DMS114 treated with DMSO at 0.1 percent for 48 hours (cell line): ENCODE measurements at regions not wholly inside any gene's neighbourhood (a gene's known extent, or its start where the extent isn't known, plus 50 kb on each side); places are given as distances from the start of the nearest gene placed in this dataset.
"Not testable (repeated sequence)": the region's sequence is repeated elsewhere in the genome, so short reads cannot be mapped to it uniquely, and the experiment has no call there.

ENCODE experiments used
- DNase-seq: peaks from one replicate; lab custom pipeline; 2025; ENCODE audit not compliant: unreplicated experiment; lab: John Stamatoyannopoulos, UW

DNA sequence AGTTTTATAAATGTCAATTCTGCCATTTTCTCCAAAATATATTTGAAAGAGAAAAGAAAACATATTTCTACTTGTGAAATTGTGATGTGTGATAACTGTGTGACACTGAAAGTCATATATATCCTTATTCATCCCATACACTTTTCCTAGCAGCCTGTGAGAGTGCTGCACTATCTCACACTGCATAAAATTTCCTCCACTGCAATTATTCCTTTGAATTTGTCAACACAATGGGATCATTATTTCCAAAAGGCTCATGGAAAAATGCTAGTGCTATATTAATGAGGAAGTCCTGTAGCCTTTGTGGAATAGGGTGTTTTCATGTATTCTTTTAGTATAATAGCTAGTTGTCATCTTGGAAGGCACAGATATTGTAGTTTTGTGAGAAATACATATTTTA lies 504.1 kb downstream of the RPL10L start:
- DNase-seq: no peak

- no peak for DNase-seq
These were observed 504.6 kb downstream of the RPL10L start for GRCh38 chr14:46147024-46147423.

- DNase-seq: no peak
These were observed 511.1 kb downstream of the RPL10L start for GRCh38 chr14:46140445-46140844.

DNA sequence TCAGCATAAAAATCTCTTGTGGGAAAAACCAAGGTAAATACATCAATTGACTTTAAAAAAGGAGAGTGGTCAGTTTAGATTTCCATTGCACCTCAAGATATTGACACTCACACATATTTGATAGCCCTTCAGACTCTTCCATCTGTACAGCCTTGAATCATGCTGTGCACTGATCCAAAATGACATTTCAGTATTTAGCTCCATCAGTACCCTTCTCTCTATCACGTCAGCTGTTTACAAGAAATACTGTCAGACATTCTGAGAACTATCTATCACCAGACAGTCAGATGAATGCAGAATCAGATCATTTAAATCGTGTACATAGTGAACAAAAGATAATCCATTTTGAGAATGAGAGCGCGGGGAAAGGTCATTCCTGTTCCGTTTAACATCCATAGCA lies 511.9 kb downstream of the RPL10L start:
- DNase-seq: no peak

GRCh38 chr14:46137786-46138185 lies 513.8 kb downstream of the RPL10L start:
- no peak for DNase-seq

GRCh38 chr14:46136456-46136855 lies 515.1 kb downstream of the RPL10L start:
- DNase-seq: no peak

DNA sequence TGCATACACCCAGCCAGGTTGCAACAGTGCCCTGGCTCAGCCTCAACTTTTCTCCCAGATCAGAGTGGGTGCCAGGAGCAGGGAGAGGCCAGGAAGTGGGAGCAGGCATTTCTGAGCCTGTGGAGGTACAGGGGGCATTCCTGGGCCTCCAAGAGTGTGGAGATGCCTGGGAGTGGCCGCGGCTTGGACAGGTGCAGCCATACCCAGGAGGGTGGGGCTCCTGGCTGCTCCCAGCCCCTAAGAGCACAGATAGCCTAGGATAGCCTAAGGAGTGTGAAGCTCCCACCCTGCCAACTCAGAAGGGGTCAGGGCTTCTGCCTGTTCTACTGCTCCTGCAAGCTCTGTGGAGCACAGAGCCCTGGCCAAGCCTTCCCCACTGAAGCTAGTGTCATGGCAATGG lies 543.4 kb downstream of the RPL10L start:
- no peak for DNase-seq

GRCh38 chr14:46100901-46101300 lies 550.7 kb downstream of the RPL10L start:
- DNase-seq: not testable (repeated sequence)

GRCh38 chr14:46091819-46092218 lies 559.8 kb downstream of the RPL10L start:
- no peak for DNase-seq

- DNase-seq: no peak
These were observed 564.0 kb downstream of the RPL10L start for GRCh38 chr14:46087604-46088003.

- no peak for DNase-seq
These were observed 577.5 kb downstream of the RPL10L start for GRCh38 chr14:46074061-46074460.

GRCh38 chr14:46063872-46064271 lies 587.7 kb downstream of the RPL10L start:
- DNase-seq: no peak

DNA sequence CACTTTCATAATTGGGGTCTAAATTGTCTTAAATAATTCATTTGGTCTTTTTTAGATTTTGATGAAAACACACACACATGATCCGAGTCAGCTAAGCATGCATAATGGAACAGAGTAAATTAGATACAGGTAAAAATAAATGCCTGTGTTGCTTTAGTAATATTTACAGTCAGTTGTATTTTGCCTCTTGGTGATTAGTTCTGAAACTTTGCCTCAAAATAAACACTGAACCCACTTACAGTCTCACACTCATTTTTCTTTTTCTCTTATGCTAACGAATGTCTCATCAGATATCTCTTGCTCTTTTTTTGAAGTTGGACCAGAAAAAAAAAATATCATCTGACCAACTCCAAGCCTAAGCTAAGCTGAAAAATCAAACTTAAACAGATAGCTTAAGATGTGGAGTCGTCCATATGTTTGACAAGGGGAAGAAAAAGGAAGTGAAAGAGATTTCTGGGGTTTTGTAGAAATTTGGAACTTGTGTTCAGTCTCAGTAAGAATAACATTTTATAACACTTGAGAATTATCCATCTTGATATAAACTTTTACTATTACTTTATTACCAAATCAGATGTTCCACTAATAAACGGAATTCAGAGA lies 592.5 kb downstream of the RPL10L start:
- no peak for DNase-seq

- DNase-seq: no peak
These were observed 593.8 kb downstream of the RPL10L start for GRCh38 chr14:46057799-46058198.

DNA sequence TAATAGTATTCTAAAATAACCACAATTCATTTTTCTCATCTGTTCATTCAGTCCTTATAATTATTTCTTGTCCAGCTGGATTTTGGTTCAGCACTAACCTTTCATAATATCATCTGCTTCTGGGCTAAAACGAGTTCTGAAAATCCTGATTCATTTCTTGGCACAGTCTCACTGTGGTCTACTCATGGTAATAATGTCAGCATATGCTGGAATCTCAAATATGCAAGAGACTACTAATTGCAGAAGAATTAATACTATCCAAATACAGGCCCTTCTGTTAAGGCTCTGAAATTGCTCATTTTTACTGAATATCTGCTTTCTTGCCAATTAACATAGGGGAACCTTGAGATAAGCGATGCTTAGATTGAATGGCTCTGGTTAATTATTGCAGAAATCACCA lies 597.1 kb downstream of the RPL10L start:
- DNase-seq: no peak

- DNase-seq: no peak
These were observed 598.4 kb downstream of the RPL10L start for GRCh38 chr14:46053221-46053620.

DNA sequence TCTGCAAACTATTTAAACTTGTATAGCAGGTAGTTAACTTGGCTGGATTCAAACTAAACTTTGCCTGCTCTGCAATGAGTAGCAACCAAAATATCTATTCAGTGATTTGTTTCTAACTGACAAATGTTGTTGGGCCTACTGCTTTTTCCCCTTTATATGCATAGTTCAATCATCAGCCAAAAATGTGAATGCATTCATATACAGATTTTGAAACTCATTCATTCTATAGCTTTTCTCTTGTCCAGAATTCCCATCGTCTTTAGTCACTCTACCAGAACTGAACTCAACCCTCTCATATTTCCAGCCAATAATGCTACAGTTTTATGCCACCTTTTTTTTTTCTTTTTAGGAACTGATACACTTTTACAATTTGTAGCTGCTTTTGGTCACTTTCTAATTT lies 599.8 kb downstream of the RPL10L start:
- DNase-seq: no peak

GRCh38 chr14:46048127-46048526 lies 603.5 kb downstream of the RPL10L start:
- peak; percentile 18 for DNase-seq

DNA sequence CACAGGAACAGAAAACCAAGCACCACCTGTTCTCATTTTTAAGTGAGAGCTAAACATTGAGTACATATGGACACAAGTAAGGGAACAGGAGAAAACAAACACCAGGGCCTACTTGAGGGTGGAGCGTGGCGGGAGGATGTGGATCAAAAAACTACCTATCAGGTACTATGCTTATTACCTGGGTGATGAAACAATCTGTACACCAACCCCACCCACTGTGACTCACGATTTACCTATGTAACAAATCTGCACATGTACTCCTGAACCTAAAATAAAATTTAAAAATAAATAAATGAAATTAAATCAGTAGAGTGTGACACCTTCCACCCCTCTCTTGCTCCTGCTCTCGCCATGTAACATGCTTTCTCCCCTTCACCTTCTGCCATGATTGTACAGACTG lies 615.5 kb downstream of the RPL10L start:
- no peak for DNase-seq

DNA sequence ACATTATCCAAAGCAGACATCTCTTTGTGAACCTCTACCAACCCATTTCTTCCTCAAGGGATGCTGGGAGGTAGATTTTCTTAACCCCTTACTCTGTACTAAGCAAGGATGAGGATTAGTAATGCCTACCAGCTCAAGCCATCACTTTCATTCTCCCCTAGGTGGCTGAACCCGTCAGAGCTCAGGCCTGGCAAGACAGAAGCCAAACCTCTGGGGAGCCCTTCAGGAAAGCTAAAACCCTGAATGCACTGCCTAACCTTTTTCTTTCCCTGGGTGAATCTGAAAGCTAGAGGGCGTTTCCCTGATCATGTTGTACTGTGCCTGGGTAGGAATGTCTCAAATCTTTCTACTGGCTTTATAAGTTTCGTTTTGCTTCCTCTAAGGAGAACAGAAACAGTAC lies 617.3 kb downstream of the RPL10L start:
- DNase-seq: no peak

DNA sequence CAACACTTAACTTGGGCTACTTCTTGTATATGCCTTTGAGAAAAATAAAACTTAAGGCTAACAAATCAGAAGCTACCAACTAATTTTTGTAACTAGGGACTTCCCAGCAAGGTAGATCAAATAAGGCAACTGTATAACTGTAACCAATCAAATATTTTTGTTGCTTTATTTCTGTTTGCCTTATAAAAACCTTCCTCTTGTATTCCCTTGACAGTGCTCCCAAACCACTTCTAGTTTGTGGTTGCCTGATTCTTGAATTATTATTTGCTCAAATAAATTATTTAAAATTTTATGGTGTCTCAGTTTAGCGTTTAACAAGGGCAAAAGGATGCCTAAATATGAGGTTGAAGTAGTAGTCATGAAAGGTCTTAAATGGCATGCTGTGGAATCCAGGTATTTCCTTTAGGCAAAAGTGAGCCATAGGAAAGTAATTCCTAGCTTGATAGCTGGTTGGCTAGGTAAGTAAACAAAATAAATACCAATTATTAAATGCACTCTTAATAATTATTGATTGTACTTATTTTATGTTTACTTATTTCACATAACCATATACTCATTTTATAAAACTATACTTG lies 632.6 kb downstream of the RPL10L start:
- DNase-seq: no peak

DNA sequence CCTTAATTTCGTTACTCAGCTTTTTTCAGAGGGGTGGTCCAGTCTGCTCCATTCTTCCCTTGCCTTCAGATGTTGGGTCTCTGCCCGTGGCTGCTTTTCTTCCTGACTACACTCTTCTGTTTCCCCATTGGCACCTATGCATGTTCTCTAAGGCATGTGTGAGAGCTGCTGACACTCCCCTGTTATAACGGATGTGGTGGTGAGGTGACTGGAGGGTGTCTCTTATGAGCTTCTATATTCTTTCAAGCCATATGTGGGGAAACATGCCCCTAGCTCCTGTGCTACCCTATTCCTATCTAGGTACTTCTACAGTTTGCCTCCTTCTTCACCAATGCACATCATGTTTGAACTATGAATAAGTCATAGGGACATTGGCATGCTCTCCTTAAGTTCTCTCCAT lies 643.2 kb downstream of the RPL10L start:
- no peak for DNase-seq

DNA sequence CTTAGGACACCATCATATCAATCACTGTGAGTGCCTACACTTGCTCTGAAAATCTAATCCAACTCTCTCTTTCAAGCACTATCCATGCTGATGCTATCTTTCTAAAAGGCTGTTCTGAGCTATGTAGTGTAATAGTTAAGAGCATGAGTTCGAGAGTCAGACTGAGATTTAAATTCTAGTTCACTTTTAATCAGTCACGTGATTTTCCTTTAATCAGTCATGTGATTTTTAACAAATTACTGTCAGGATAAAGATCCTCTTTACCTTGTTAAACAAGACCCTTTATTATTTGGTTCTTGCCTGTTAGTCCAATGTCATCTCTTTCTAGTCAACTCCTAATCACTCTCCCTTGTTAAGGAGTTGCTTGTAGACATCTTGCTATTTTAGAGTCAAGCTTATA lies 653.0 kb downstream of the RPL10L start:
- DNase-seq: no peak
